ENCODE measurements at regions not wholly inside any gene's neighbourhood (a gene's known extent, or its start where the extent isn't known, plus 50 kb on each side); places are given as distances from the start of the nearest gene placed in this dataset.

DNA sequence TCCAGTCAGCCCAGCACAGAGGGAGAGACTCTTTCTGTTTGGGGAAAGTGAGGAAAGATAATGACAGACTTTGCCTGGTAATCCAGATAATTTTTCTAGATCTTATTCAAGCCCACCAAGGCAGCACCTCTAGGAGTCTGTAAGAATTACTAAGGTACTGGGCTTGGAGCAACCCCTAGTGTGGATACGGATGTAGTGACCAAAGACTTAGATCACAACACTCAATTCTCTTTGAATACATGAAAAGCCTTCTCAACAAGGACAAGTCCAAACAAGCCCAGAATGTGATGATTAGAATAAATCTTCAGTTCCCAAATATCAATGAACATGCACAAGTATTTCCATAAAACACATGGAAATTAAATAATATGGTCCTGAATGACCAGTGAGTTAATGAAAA lies 206.9 kb downstream of the MRPL39 start:
- no peak overlapping the region for H4K5ac ChIP-seq (ENCODE audit: insufficient read length, low read depth, low read length)
- H3K56ac ChIP-seq (replicated peaks; ENCODE audit: insufficient read length, low read depth, low read length) = no peak overlapping the region
- no peak overlapping the region for H2BK20ac ChIP-seq (ENCODE audit: low read length)
- H3K9ac ChIP-seq (replicated peaks in 1 of 4; ENCODE audit: extremely low read depth in 1 of 4, low read depth in 3 of 4, low read length in 3 of 4) = no peak overlapping the region
- no peak overlapping the region for H3K4ac ChIP-seq (replicated peaks; ENCODE audit: insufficient read length, low read depth, low read length)
- no peak for FAIRE-seq
- H3K27me3 ChIP-seq (replicated peaks in 1 of 4; ENCODE audit: control insufficient read depth in 3 of 4, extremely low read depth in 1 of 4, insufficient read depth in 3 of 4, low read length in 3 of 4) = no peaks in the 10 kb centered on the region
- H2BK120ac ChIP-seq (replicated peaks; ENCODE audit: low read depth, low read length) = no peak overlapping the region
- H4K91ac ChIP-seq (replicated peaks; ENCODE audit: insufficient read length, low read length) = no peak overlapping the region
- no peak overlapping the region for H2AK5ac ChIP-seq (ENCODE audit: low read depth, low read length)
- CTCF ChIA-PET (ENCODE audit: partially characterized antibody) = interaction anchor here (1.0 to 1.6 kb wide), 3 partner anchors 10 to 16 kb away, joined by 3 to 4 read pairs (median 3); no protein-coding TSS in a partner anchor
- no peaks in the 10 kb centered on the region for H4K20me1 ChIP-seq (replicated peaks in 1 of 2; ENCODE audit: control insufficient read depth in 1 of 2, insufficient read depth in 2 of 2, low read length in 2 of 2)
- H3K18ac ChIP-seq (ENCODE audit: extremely low read depth, low read length) = no peak overlapping the region
- H3K79me1 ChIP-seq (ENCODE audit: low read depth, low read length) = no peaks in the 10 kb centered on the region
- no peak overlapping the region; the same call in 1 of the 2 replicates for H4K8ac ChIP-seq (ENCODE audit: extremely low read depth, insufficient read depth, low read length)
- no peak overlapping the region for H2AFZ ChIP-seq (ENCODE audit: low read length)
- no peak overlapping the region for H3K4me2 ChIP-seq (ENCODE audit: insufficient read depth in 1 of 2, low read depth in 2 of 2, low read length in 2 of 2)
- no peaks in the 10 kb centered on the region for H3K36me3 ChIP-seq (ENCODE audit: control insufficient read depth in 2 of 4, insufficient read depth in 4 of 4, low read length in 3 of 4)
- no peak overlapping the region for H3K14ac ChIP-seq (ENCODE audit: insufficient read length)
- H3K23me2 ChIP-seq (ENCODE audit: low read depth, low read length) = no peaks in the 10 kb centered on the region
- no peak for DNase-seq (ENCODE audit: low read depth in 1 of 2, low spot score in 2 of 2)
- H3K9me3 ChIP-seq (ENCODE audit: insufficient read depth in 2 of 2, low read depth in 1 of 2, low read length in 1 of 2) = peaks cover 3 to 5% of the 10 kb centered on the region in 2 experiments; a peak in 1 of 4 replicates
- 0 out of 2 replicates have a peak overlapping the region, but pooled peaks have one; percentile 5 for H2BK5ac ChIP-seq (ENCODE audit: low read depth, low read length)
- POLR2A ChIA-PET (ENCODE audit: partially characterized antibody) = no interaction called here
- H3K4me3 ChIP-seq (ENCODE audit: extremely low read depth in 1 of 4, insufficient read depth in 2 of 4, low read depth in 3 of 4, low read length in 4 of 4) = no peak overlapping the region
- no peaks in the 10 kb centered on the region for H3K4me1 ChIP-seq (replicated peaks in 1 of 4; ENCODE audit: control insufficient read depth in 3 of 4, insufficient read depth in 4 of 4, low read length in 3 of 4)
- no peak overlapping the region for H2BK15ac ChIP-seq (ENCODE audit: low read length)
- no peak overlapping the region for H3K27ac ChIP-seq (ENCODE audit: low read depth, low read length)
- no peak overlapping the region for H2BK12ac ChIP-seq (ENCODE audit: low read depth, low read length)
- no peak overlapping the region for H3K23ac ChIP-seq (ENCODE audit: insufficient read length)
- WGBS, 2 experiments (ENCODE audit: extremely low coverage in 1 of 2, insufficient coverage in 1 of 2, insufficient read length in 1 of 2, insufficient replicate concordance in 2 of 2, low coverage in 1 of 2, low lambda C conversion rate in 2 of 2, missing lambda C conversion rate in 1 of 2) = 94% methylated on average over 1 of the region's 1 CpG; no CpG with 5 or more reads in 1 of the 2 experiments
- TF ChIP-seq KDM4A (IDR thresholded peaks at IDR 0.05; ENCODE audit: low read depth, low read length, severe bottlenecking) = no peak
- TF ChIP-seq POLR2AphosphoS5 (IDR thresholded peaks at IDR 0.05; ENCODE audit: low read depth, low read length) = no peak
- TF ChIP-seq RAD21 (IDR thresholded peaks at IDR 0.05 in 1 of 2, conservative IDR thresholded peaks at IDR 0.05 in 1 of 2; ENCODE audit: low read depth in 2 of 2, low read length in 2 of 2) = peak; percentile 9 to 33; a peak in 2 of 4 replicates
- H3K79me2 ChIP-seq (ENCODE audit: control insufficient read depth in 1 of 2, insufficient read depth in 2 of 2, low read length in 2 of 2) = no peaks in the 10 kb centered on the region; a peak in 1 of 4 replicates
